ENCODE measurements at regions not wholly inside any gene's neighbourhood (a gene's known extent, or its start where the extent isn't known, plus 50 kb on each side); places are given as distances from the start of the nearest gene placed in this dataset.

GRCh38 chr4:157701695-157701994, 471.2 kb downstream of the GASK1B start:
- no peak for TF ChIP-seq CTCF (IDR thresholded peaks at IDR 0.05)
- no peak for TF ChIP-seq POLR2A (IDR thresholded peaks at IDR 0.05)
